ENCODE measurements at regions not wholly inside any gene's neighbourhood (a gene's known extent, or its start where the extent isn't known, plus 50 kb on each side); places are given as distances from the start of the nearest gene placed in this dataset.
"Not testable (repeated sequence)": the region's sequence is repeated elsewhere in the genome, so short reads cannot be mapped to it uniquely, and the experiment has no call there.

- no peak for ATAC-seq
Observed at GRCh38 chr5:68114378-68115040, 101.0 kb upstream of the PIK3R1 start.

DNA sequence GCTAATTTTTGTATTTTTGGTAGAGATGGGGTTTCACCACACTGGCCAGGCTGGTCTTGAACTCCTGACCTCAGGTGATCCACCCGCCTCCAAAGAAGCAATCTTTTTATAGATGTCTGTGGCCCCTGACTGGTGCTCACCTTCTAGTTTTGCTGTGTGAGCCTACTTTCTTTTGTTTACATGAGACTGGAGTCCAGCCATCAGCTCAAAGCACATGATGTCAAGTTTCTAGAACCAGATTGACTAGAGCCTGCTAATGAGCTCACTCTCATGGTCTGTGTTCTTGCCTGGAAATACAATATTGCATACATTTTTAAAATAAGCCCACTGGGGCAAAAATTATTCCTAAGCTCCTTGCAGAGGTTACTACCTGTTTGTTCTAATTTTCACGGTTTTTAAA, 102.9 kb upstream of the PIK3R1 start:
- no peak for ATAC-seq

- ATAC-seq: no peak
Observed at GRCh38 chr5:68110894-68111293, 104.7 kb upstream of the PIK3R1 start.

GRCh38 chr5:68110264-68110663, 105.3 kb upstream of the PIK3R1 start:
- ATAC-seq: no peak

- ATAC-seq: not testable (repeated sequence)
Observed at GRCh38 chr5:68104217-68104616, 111.3 kb upstream of the PIK3R1 start.

DNA sequence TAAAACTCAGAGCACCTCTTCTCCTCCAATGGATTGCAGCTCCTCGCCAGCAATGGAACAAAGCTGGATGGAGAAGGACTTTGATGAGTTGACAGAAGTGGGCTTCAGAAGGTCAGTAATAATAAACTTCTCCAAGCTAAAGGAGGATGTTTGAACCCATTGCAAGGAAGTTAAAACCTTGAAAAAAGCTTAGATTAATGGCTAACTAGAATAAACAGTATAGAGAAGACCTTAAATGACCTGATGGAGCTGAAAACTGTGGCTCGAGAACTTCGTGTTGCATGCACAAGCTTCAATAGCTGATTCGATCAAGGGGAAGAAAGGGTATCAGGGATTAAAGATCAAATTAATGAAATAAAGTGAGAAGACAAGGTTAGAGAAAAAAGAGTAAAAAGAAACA, 112.3 kb upstream of the PIK3R1 start:
- not testable (repeated sequence) for ATAC-seq

DNA sequence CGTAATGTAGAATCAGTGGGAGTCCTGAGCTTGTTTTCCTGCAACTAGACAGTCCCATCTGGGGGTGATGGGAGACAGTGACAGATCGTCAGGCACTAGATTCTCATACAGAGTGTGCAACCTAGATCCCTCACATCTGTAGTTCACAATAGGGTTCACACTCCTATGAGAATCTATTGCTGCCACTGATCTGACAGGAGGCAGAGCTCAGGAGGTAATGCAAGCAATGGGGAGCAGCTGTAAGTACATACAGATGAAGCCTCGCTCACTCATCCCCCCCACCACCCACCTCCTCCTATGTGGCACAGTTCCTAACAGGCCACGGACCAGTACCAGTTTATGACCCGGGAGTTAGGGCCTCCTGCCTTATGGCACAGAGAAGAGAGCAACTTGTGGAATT, 116.2 kb upstream of the PIK3R1 start:
- ATAC-seq: no peak

- no peak for ATAC-seq
Observed at GRCh38 chr5:68093455-68094159, 121.9 kb upstream of the PIK3R1 start.

- ATAC-seq: no peak
Observed at GRCh38 chr5:68088302-68088701, 127.3 kb upstream of the PIK3R1 start.

DNA sequence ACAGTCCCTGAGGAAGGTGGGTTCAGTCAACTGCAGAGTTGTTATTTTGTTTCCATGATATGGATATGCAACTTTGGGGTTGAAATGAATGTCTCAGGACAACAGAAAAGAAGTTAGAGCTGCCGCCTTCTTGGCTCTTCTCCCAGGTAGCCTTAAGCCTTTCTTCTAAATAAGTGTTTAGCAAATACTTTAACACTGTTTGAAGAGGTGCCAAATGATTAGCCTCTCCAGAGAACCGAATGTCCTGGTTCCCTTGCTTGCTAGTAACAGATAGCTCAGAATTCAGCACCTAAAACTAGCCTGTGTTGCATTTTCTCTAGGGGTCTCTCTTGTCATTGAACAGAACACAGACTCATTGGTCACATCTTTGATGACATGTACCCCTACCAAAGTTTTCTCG, 127.7 kb upstream of the PIK3R1 start:
- ATAC-seq: no peak

GRCh38 chr5:68086857-68087256, 128.7 kb upstream of the PIK3R1 start:
- ATAC-seq: no peak

GRCh38 chr5:68086439-68086838, 129.1 kb upstream of the PIK3R1 start:
- no peak for ATAC-seq

DNA sequence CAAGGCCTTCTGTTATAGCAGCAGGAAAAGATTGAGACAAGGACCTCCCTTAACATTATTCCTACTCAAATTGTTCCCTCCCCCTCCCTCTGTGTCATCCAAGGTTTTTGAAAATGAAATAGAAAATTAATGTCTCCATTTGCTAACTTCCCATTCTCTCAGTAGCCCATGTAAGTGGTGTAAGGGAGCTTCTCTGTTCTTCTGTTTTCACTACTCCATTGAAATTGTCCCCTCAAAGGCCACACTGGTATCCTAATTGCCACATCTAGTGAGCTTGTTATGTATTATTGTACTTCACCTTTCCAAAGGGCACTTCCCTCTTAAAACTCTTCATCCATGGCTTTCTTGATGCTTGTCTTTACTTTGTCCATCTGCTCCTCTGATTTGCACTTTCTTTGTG, 131.2 kb upstream of the PIK3R1 start:
- ATAC-seq: no peak

DNA sequence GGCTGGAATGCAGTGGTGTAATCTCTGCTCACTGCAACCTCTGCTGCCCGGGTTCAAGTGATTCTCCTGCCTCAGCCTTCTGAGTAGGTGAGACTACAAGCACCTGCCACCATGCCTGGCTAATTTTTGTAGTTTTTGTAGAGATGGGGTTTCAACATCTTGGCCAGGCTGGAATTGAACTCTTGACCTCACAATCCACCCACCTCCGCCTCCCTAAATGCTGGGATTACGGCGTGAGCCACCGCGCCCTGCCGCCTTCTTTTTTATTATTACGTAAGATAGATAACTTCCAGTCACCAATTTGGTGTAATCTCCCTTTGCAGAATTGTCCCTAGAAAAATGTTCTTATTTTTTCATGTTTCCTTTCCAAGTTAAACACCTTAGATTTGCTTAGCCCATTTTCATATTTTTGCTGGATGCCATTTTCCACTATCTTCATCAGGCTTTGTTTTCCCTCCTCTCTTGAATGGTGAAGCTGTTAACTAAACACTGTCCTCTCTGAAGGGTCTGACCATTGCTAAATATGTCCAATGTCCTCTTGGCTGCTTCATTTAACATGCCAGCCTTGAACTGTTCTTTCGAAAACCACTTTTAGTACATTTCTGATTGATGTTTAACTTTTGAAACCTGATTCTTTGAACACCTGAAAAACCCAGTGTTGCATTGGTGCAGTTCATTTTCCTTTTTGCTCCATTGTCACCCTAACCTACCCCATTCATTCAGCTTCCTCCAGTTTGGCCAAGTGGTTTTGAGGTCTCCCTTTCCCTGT, 135.1 kb upstream of the PIK3R1 start:
- no peak for ATAC-seq

DNA sequence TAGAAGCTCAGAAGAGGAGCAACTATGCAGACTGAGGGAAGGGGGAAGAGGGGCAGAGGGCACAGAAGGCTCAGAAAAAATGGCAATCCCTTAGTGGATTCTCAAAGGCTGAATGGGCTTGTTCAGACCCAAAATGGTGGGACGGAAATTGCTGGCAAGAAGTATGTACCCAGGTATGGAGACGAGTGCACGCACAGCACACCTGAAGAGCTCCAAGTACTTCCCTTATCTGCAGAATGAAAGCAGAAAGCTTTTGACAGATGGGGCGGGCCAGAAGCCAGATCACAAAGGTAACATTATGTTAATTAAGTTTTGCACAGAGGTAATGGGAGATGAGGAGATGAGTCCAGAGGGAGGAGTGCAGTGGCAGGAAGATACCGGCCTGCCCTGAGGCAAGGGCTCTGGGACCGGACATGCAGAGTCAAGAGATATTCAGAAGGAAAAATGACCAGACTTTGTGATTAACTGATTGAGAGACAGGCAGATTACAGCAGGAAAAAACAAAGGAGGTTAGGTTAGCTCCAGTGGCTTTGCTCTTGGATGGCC, 138.1 kb upstream of the PIK3R1 start:
- no peak for ATAC-seq

- no peak for ATAC-seq
Observed at GRCh38 chr5:68074633-68075032, 140.9 kb upstream of the PIK3R1 start.

DNA sequence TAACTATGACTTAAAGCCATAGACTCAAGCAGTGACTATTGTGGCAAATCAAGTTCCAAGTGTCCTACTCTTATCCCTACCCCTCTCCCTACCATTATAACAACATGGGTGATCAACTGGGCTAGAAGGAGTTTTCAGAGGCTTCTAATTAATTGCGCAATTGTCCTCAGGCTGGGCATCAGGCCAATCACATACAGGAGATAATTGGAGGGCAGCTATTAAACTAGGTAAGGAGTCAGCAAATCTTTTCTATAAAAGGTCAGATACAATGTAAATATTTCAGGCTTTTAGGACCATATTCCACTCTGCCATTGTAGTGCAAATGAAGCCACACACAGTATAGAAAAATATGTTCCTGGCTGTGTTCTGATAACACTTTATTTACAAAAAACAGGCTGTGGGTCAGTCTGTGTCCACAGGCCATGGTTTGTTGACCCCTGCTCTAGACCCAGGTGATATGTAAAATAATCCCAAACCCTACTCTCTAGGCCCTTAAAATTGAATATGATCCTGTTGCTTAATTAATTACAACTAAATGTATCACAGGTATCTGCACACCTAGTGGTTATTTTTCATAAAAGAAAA, 141.4 kb upstream of the PIK3R1 start:
- no peak for ATAC-seq

DNA sequence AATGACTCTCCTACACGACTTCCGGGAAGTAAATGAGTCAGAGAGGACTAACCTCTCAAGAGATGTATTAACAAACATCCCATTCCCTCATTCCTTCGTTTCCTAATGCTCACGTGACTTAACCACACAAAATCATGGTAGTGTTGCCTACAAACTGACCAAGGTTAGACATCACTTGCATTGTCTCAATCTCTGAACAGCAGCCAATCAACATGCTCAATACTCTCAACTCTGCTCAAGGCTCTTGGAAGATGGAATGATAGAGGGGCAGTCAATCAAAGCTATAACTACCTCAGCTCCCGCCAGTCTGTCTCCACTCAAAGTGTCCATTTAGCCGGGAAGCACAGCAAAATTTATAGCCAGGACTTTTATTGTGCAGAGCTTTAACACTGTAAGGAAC, 143.8 kb upstream of the PIK3R1 start:
- no peak for ATAC-seq

DNA sequence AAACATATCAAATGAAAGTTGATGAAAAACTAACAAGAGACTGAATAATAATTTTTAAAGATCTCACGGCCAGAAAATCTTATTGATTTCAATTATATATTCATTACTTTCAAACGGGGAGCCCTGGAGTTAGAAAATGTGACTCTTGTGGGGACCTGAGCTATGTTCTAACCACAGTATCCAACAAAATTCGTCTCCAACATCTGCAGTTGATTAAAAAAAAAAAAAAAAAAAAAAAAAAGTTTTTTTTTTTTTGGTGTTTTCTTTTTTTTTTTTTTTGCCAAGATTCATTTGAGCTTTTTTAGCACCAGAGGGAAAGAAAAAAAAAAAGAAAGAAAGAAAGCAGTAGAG, 144.3 kb upstream of the PIK3R1 start:
- ATAC-seq: no peak

GRCh38 chr5:68070591-68071281, 144.8 kb upstream of the PIK3R1 start:
- ATAC-seq: no peak

DNA sequence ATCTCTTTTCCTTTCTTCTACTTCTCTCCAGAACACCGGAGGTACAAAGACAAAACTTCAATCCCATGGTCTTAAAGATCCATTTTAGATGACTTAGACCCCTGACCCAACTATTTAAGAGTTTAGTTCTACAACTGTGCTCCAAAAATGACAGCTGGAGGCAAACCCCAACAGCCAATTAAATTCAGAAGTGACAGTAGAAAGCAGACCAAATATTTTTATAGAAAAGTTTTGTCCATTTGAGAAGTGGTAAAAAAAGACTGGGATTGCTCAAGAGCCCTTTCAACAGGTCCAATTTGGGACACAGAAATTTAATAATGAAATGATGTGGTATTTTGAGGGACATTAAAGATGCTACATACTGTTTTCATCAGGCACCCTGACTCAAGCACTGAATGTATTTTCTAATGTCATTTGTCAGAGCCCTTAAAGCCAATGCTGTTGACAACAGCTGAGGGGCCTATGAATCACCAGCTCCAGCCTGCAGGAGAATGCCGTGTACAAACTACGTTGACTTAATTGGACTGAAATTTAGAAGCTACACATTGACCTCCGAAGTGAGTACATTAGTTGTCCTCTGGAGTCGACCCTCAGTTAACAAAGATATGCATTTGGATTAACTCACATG, 147.5 kb upstream of the PIK3R1 start:
- no peak for ATAC-seq

GRCh38 chr5:68067291-68067690, 148.3 kb upstream of the PIK3R1 start:
- ATAC-seq: no peak

All from esophagus mucosa (tissue), 1 donor.